Stimulated activated CD8-positive, alpha-beta memory T cell treated with anti-CD3 and anti-CD28 coated beads, Interleukin-12 subunit alpha, Interleukin-12 subunit beta, amount 100 ng/mL, for 24 hours (primary cell): ENCODE measurements at regions not wholly inside any gene's neighbourhood (a gene's known extent, or its start where the extent isn't known, plus 50 kb on each side); places are given as distances from the start of the nearest gene placed in this dataset.
A peak's percentile ranks its signal among the peaks of the same experiment; 100 is the strongest.

Experiments
- DNase-seq: peaks from one replicate; pipeline ENCODE4 v3.0.0-alpha.2; 2020; ENCODE audit errors: extremely low read depth

DNA sequence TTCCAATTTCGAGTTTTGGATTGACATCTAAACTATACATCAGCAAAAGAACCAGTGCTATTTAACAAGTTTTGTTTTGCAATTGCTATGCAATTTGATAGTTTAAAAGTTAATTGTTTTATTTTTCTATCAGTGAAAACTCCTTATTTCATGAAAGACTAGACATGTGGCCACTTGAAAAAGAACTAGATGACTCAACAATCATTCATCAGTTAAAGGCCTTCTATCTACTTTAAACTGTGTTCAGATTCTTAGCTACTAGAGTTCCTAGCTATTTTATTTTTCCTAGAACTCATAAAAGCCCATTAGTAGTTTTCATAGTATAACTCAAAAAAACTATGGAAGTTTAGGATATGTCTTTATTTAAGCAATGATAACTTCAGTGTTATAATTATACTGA lies 104.6 kb upstream of the LSM8 start:
- DNase-seq = no peak

GRCh38 chr7:118080947-118081346 lies 103.0 kb upstream of the LSM8 start:
- DNase-seq = peak; percentile 11

GRCh38 chr7:118082506-118082905 lies 101.5 kb upstream of the LSM8 start:
- no peak for DNase-seq

- no peak for DNase-seq
Measured at GRCh38 chr7:118085000-118085399, 99.0 kb upstream of the LSM8 start.

GRCh38 chr7:118087126-118087525 lies 96.8 kb upstream of the LSM8 start:
- no peak for DNase-seq

DNA sequence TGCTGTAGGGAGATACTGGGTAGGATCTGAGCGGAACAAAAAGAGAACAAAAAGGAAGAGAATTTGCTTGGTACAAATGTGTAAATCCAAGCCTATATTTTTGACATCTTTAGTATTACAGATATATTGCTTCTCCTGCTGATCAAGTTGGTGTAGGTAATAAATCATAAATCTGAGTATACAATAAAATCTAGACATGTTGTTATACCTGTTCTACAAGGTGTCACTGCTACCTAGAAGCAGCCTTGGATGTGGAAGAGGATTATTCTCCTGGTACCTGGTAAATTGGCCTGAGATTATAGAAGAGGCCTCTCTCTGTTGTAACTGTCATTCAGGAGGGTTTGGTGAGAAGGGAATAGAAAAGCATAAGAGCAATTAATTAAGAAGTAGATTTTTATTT lies 89.9 kb upstream of the LSM8 start:
- no peak for DNase-seq

DNA sequence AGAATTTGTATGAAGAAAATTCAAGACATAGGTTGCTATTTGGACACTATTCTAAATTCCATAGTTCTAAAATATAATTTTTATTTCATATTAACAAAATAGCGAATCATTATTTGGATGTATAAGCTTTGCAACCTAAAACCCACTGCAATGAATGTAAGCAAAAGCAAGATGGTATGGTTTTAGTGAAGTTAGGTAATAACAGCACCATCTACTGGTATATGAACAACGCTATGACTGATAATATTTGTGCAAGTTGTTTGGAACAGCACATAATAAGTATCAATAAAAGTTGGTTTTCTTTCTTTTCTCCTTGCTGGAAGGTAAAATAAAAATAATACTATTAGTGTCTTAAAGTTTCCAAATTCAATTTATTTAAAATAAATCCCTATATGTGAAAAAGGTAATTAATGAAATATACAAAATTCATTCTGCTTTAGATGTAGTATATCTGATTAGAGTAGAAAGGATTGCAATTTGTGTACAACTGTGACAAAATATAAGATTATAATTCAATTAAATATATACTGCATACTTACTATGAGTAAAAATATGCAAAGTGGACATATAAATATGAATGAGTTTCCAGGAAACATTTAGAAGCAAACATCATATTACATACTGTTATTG lies 79.0 kb upstream of the LSM8 start:
- no peak for DNase-seq

GRCh38 chr7:118109607-118110006 lies 74.4 kb upstream of the LSM8 start:
- no peak for DNase-seq

- DNase-seq = no peak
Measured at GRCh38 chr7:118110178-118110925, 73.6 kb upstream of the LSM8 start.

GRCh38 chr7:118111347-118111746 lies 72.6 kb upstream of the LSM8 start:
- DNase-seq = no peak

DNA sequence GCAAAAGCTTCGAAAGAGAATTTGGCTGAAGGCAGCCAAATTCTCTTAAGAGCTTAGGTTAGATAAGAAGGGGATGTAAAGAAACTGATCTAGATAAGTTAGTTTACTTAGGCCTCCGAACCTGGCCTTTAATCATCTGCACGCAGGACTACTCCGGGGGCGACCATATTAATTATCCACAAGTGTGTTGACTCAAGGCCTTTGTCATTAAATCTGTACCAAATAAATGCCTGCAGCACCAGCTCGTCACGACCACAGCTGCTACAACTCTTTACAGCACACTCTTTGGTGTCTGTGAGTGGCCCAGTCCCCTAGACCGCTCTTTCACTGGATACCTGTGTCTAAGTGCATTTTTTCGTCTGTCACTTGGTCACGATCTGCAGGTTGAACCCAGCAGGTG lies 69.8 kb upstream of the LSM8 start:
- no peak for DNase-seq

DNA sequence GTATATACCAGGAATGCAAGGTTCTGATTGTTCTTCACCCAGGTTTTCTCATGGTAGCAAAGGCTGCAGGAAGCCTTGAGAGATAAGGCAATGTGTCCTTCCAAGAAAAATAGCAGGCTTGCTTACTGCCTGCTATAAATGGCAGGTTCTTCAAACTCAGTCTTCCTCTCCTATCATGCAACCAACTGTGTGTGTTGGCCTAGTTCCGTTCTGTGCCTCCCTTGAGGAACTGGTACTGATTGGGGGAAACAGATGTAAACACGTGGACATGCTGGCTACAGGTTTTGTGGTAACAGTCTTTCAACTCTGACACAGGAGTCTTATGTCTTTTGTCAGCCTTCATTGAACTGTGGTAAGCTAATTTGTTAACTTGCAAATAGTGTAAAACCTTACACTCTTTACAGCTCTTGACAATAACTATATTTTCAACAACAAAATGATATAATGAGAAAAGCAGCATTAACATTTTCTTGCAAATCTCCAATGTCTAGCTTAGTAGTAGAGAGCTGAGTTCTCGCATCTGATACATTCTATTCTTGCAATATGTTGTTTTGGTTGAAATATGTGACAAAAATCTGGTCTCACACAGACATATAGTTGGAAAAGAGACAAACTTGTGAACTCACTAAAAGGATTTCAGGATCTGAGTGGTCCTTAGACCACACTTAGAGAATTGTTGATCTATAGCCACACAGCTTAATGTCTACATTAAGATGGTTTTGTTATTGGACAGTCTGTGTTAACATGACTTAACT lies 54.7 kb upstream of the LSM8 start:
- no peak for DNase-seq

DNA sequence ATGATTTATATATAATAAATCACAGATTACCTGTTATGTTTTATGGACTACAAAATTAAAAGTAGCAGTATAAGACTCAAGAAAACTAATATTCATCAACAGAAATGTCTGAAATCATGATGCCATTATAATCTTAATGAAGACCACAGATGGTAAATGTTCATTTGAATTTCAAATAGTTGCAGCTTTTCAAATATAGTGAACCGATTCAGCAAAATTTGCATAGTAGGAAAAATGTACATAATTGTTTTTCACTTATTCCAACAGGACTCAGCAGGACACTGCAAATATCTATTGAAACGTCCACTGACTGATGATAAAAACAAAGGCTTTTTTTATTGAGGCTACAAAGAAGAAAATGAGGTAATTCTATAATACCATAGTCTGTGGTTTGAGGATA lies 51.2 kb upstream of the LSM8 start:
- no peak for DNase-seq
